Stimulated activated naive B cell treated with anti-CD40 and anti-IgM and Interleukin-4, amounts not matched to agents 10 μg/mL and 1 μg/mL and 100 μg/mL, for 72 hours (primary cell): ENCODE measurements at regions not wholly inside any gene's neighbourhood (a gene's known extent, or its start where the extent isn't known, plus 50 kb on each side); places are given as distances from the start of the nearest gene placed in this dataset.

Experiments
- ATAC-seq, 2 donors: fragments of 150-1000 bp; cut with Tn5 transposase; replicated peaks; 2 replicates each; pipeline ENCODE4 v1.10.0; 2021; ENCODE audit warnings: moderate library complexity in 1 of 2
- DNase-seq: peaks from one replicate; pipeline ENCODE4 v3.0.0; 2021
- H3K27ac Mint-ChIP-seq: one replicate; pipeline ENCODE4 v1.8.0; 2022; ENCODE audit warnings: mild to moderate bottlenecking, mixed read lengths
- H3K27me3 Mint-ChIP-seq, 2 donors: one replicate each; pipeline ENCODE4 v1.8.0; 2022; ENCODE audit warnings: mixed read lengths in 2 of 2
- H3K36me3 Mint-ChIP-seq, 2 donors: one replicate each; pipeline ENCODE4 v1.8.0; 2022; ENCODE audit warnings: mixed read lengths in 2 of 2, mild to moderate bottlenecking in 1 of 2
- H3K4me1 Mint-ChIP-seq, 2 donors: one replicate each; pipeline ENCODE4 v1.8.0; 2022; ENCODE audit warnings: mixed read lengths in 2 of 2, mild to moderate bottlenecking in 1 of 2
- H3K4me3 Mint-ChIP-seq, 2 donors: one replicate each; pipeline ENCODE4 v1.8.0; 2022; ENCODE audit warnings: mild to moderate bottlenecking in 2 of 2, mixed read lengths in 2 of 2, moderate library complexity in 1 of 2
- H3K9me3 Mint-ChIP-seq, 2 donors: one replicate each; pipeline ENCODE4 v1.8.0; 2022; ENCODE audit warnings: mixed read lengths in 2 of 2, mild to moderate bottlenecking in 1 of 2

- H3K27me3 Mint-ChIP-seq, result no peaks in the 10 kb centered on the region
- no peaks in the 10 kb centered on the region for H3K4me1 Mint-ChIP-seq
- H3K27ac Mint-ChIP-seq, result no peak overlapping the region
- peaks cover 0 to 6% of the 10 kb centered on the region in 2 donors for H3K9me3 Mint-ChIP-seq
- H3K36me3 Mint-ChIP-seq, result no peaks in the 10 kb centered on the region
- DNase-seq (no peak), ATAC-seq (no peak)
- no peak overlapping the region for H3K4me3 Mint-ChIP-seq
Measured at GRCh38 chr4:60039908-60040307, 1160.2 kb upstream of the ADGRL3 start.

GRCh38 chr4:60042231-60042652 is 1157.9 kb upstream of the ADGRL3 start:
- ATAC-seq, result no peak

GRCh38 chr4:60042941-60043340 is 1157.2 kb upstream of the ADGRL3 start:
- DNase-seq (no peak), ATAC-seq (no peak)
- Mint-ChIP-seq H3K9me3 (peaks cover 0 to 6% of the 10 kb centered on the region in 2 donors), H3K36me3 (no peaks in the 10 kb centered on the region), H3K4me1 (no peaks in the 10 kb centered on the region), H3K27me3 (no peaks in the 10 kb centered on the region), H3K4me3 (no peak overlapping the region), H3K27ac (no peak overlapping the region)

More at GRCh38 chr4:60042231-60042652, 1157.9 kb upstream of the ADGRL3 start:
- peaks cover 0 to 6% of the 10 kb centered on the region in 2 donors for H3K9me3 Mint-ChIP-seq
- no peak overlapping the region for H3K4me3 Mint-ChIP-seq
- no peak overlapping the region for H3K27ac Mint-ChIP-seq
- no peaks in the 10 kb centered on the region for H3K36me3 Mint-ChIP-seq
- no peaks in the 10 kb centered on the region for H3K27me3 Mint-ChIP-seq
- DNase-seq, result no peak
- no peaks in the 10 kb centered on the region for H3K4me1 Mint-ChIP-seq

- Mint-ChIP-seq H3K27ac (no peak overlapping the region), H3K9me3 (peaks cover 0 to 9% of the 10 kb centered on the region in 2 donors), H3K4me3 (no peak overlapping the region), H3K36me3 (no peaks in the 10 kb centered on the region), H3K27me3 (no peaks in the 10 kb centered on the region), H3K4me1 (no peaks in the 10 kb centered on the region)
- ATAC-seq (no peak), DNase-seq (no peak)
Measured at GRCh38 chr4:60078984-60079383, 1121.1 kb upstream of the ADGRL3 start.

GRCh38 chr4:60081839-60082238 is 1118.3 kb upstream of the ADGRL3 start:
- ATAC-seq (no peak), DNase-seq (no peak)
- no peaks in the 10 kb centered on the region for H3K4me1 Mint-ChIP-seq
- no peak overlapping the region for H3K4me3 Mint-ChIP-seq
- H3K9me3 Mint-ChIP-seq, result peaks cover 0 to 13% of the 10 kb centered on the region in 2 donors
- no peaks in the 10 kb centered on the region for H3K27me3 Mint-ChIP-seq
- no peaks in the 10 kb centered on the region for H3K36me3 Mint-ChIP-seq
- H3K27ac Mint-ChIP-seq, result no peak overlapping the region

GRCh38 chr4:60088807-60089486 is 1111.2 kb upstream of the ADGRL3 start:
- no peak overlapping the region for H3K27ac Mint-ChIP-seq
- H3K4me3 Mint-ChIP-seq, result no peak overlapping the region
- no peaks in the 10 kb centered on the region for H3K27me3 Mint-ChIP-seq
- peaks cover 0 to 6% of the 10 kb centered on the region in 2 donors for H3K9me3 Mint-ChIP-seq
- H3K36me3 Mint-ChIP-seq, result no peaks in the 10 kb centered on the region
- DNase-seq (no peak), ATAC-seq (no peak)
- H3K4me1 Mint-ChIP-seq, result no peaks in the 10 kb centered on the region

- DNase-seq, result no peak
- Mint-ChIP-seq H3K4me1 (no peaks in the 10 kb centered on the region), H3K27ac (no peak overlapping the region), H3K9me3 (peaks cover 0 to 3% of the 10 kb centered on the region in 2 donors), H3K36me3 (no peaks in the 10 kb centered on the region), H3K4me3 (no peak overlapping the region), H3K27me3 (no peaks in the 10 kb centered on the region)
- ATAC-seq, result no peak
Measured at GRCh38 chr4:60089546-60090273, 1110.4 kb upstream of the ADGRL3 start.

GRCh38 chr4:60096676-60097075 is 1103.5 kb upstream of the ADGRL3 start:
- no peak overlapping the region for H3K27ac Mint-ChIP-seq
- DNase-seq, result no peak
- H3K4me3 Mint-ChIP-seq, result no peak overlapping the region
- no peaks in the 10 kb centered on the region for H3K4me1 Mint-ChIP-seq
- no peaks in the 10 kb centered on the region for H3K9me3 Mint-ChIP-seq
- H3K36me3 Mint-ChIP-seq, result no peaks in the 10 kb centered on the region
- H3K27me3 Mint-ChIP-seq, result no peaks in the 10 kb centered on the region
- ATAC-seq, result no peak

GRCh38 chr4:60116592-60116991 is 1083.5 kb upstream of the ADGRL3 start:
- no peaks in the 10 kb centered on the region for H3K4me1 Mint-ChIP-seq
- DNase-seq (no peak), ATAC-seq (no peak)
- H3K36me3 Mint-ChIP-seq, result no peaks in the 10 kb centered on the region
- H3K27ac Mint-ChIP-seq, result no peak overlapping the region
- no peak overlapping the region for H3K4me3 Mint-ChIP-seq
- no peaks in the 10 kb centered on the region for H3K9me3 Mint-ChIP-seq
- H3K27me3 Mint-ChIP-seq, result no peaks in the 10 kb centered on the region

GRCh38 chr4:60117726-60118323 is 1082.3 kb upstream of the ADGRL3 start:
- Mint-ChIP-seq H3K27ac (no peak overlapping the region), H3K4me3 (no peak overlapping the region), H3K36me3 (no peaks in the 10 kb centered on the region), H3K4me1 (no peaks in the 10 kb centered on the region), H3K27me3 (no peaks in the 10 kb centered on the region), H3K9me3 (no peaks in the 10 kb centered on the region)
- no peak for ATAC-seq
- DNase-seq, result no peak

- H3K27ac Mint-ChIP-seq, result no peak overlapping the region
- H3K36me3 Mint-ChIP-seq, result no peaks in the 10 kb centered on the region
- no peaks in the 10 kb centered on the region for H3K4me1 Mint-ChIP-seq
- no peaks in the 10 kb centered on the region for H3K27me3 Mint-ChIP-seq
- H3K9me3 Mint-ChIP-seq, result no peaks in the 10 kb centered on the region
- no peak for ATAC-seq
- DNase-seq, result no peak
- H3K4me3 Mint-ChIP-seq, result no peak overlapping the region
Measured at GRCh38 chr4:60122820-60123219, 1077.3 kb upstream of the ADGRL3 start.

GRCh38 chr4:60128888-60129287 is 1071.2 kb upstream of the ADGRL3 start:
- Mint-ChIP-seq H3K27me3 (no peaks in the 10 kb centered on the region), H3K4me1 (no peaks in the 10 kb centered on the region), H3K9me3 (no peaks in the 10 kb centered on the region), H3K27ac (no peak overlapping the region), H3K4me3 (no peak overlapping the region), H3K36me3 (no peaks in the 10 kb centered on the region)
- no peak for ATAC-seq
- no peak for DNase-seq

GRCh38 chr4:60129740-60130139 is 1070.4 kb upstream of the ADGRL3 start:
- DNase-seq, result no peak
- H3K4me3 Mint-ChIP-seq, result no peak overlapping the region
- no peaks in the 10 kb centered on the region for H3K4me1 Mint-ChIP-seq
- H3K27me3 Mint-ChIP-seq, result no peaks in the 10 kb centered on the region
- no peak for ATAC-seq
- no peaks in the 10 kb centered on the region for H3K9me3 Mint-ChIP-seq
- no peak overlapping the region for H3K27ac Mint-ChIP-seq
- H3K36me3 Mint-ChIP-seq, result no peaks in the 10 kb centered on the region

GRCh38 chr4:60133375-60133774 is 1066.8 kb upstream of the ADGRL3 start:
- Mint-ChIP-seq H3K9me3 (no peaks in the 10 kb centered on the region), H3K27ac (no peak overlapping the region), H3K27me3 (no peaks in the 10 kb centered on the region), H3K36me3 (no peaks in the 10 kb centered on the region), H3K4me3 (no peak overlapping the region), H3K4me1 (no peaks in the 10 kb centered on the region)
- ATAC-seq (no peak), DNase-seq (no peak)

GRCh38 chr4:60134099-60134498 is 1066.0 kb upstream of the ADGRL3 start:
- DNase-seq (no peak), ATAC-seq (no peak)
- H3K4me1 Mint-ChIP-seq, result no peaks in the 10 kb centered on the region
- H3K27ac Mint-ChIP-seq, result no peak overlapping the region
- no peaks in the 10 kb centered on the region for H3K36me3 Mint-ChIP-seq
- no peaks in the 10 kb centered on the region for H3K27me3 Mint-ChIP-seq
- H3K4me3 Mint-ChIP-seq, result no peak overlapping the region
- no peaks in the 10 kb centered on the region for H3K9me3 Mint-ChIP-seq
